PFSK-1 (cell line): ENCODE measurements at regions not wholly inside any gene's neighbourhood (a gene's known extent, or its start where the extent isn't known, plus 50 kb on each side); places are given as distances from the start of the nearest gene placed in this dataset.

ENCODE experiments used
- POLR2AphosphoS5 ChIP-seq: IDR thresholded peaks from 2 replicates; pipeline ENCODE4 v1.6.1; 2012; ENCODE audit warnings: low read depth, mild to moderate bottlenecking, control low read depth, low read length, moderate library complexity
- REST ChIP-seq, 2 experiments: IDR thresholded peaks; 2 replicates each; pipeline versions ENCODE4 v1.6.1 to v1.8.0; 2011 to 2012; ENCODE audit warnings: low read depth in 2 of 2, low read length in 2 of 2, control low read depth in 1 of 2, inconsistent platforms in 1 of 2, mild to moderate bottlenecking in 1 of 2, moderate library complexity in 1 of 2; ENCODE audit not compliant: insufficient read depth in 1 of 2
- TAF1 ChIP-seq: IDR thresholded peaks from 2 replicates; pipeline ENCODE4 v1.6.1; 2012; ENCODE audit warnings: low read length, control low read depth, borderline replicate concordance; ENCODE audit not compliant: insufficient read depth

GRCh38 chr4:53647547-53647946 is 56.3 kb upstream of the LNX1 start:
- TF ChIP-seq TAF1 (no peak), POLR2AphosphoS5 (no peak), REST (IDR thresholded peaks at IDR 0.05; ENCODE audit: insufficient read depth in 1 of 2, low read depth in 2 of 2, low read length in 2 of 2) (no peak)
